Right kidney (tissue), 1 donor: ENCODE measurements at regions not wholly inside any gene's neighbourhood (a gene's known extent, or its start where the extent isn't known, plus 50 kb on each side); places are given as distances from the start of the nearest gene placed in this dataset.
"Not testable (repeated sequence)": the region's sequence is repeated elsewhere in the genome, so short reads cannot be mapped to it uniquely, and the experiment has no call there.

Experiments used
- DNase-seq: peaks from one replicate; pipeline ENCODE4 v3.0.0-alpha.2; 2016

GRCh38 chr5:5880077-5880763 lies 457.7 kb downstream of the ICE1 start:
- DNase-seq: no peak

DNA sequence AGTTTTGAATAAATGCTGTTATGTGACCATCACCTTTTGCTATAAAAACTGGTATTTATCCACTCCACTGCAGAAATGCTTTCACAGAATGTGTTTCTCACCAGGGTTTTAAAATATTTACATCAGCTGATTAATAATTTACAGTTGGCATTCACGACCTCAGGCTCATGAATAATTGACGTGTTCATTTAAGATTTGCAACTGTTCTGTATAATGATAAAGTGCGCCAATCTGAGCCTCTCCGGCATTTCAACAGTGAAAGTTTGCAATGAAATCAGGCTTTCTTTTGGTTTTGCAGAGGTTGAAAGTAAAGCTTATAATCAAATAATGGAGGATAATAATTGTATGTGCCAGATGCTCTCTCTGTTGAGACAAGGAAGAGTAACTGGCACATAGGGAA lies 434.9 kb downstream of the ICE1 start:
- no peak for DNase-seq

GRCh38 chr5:5854087-5854486 lies 431.6 kb downstream of the ICE1 start:
- DNase-seq: no peak

- no peak for DNase-seq
Observed at GRCh38 chr5:5838493-5838892, 416.0 kb downstream of the ICE1 start.

GRCh38 chr5:5831622-5832021 lies 409.1 kb downstream of the ICE1 start:
- DNase-seq: not testable (repeated sequence)

GRCh38 chr5:5828619-5829018 lies 406.1 kb downstream of the ICE1 start:
- no peak for DNase-seq

GRCh38 chr5:5826911-5827310 lies 404.4 kb downstream of the ICE1 start:
- no peak for DNase-seq

- no peak for DNase-seq
Observed at GRCh38 chr5:5822729-5823257, 400.3 kb downstream of the ICE1 start.

- no peak for DNase-seq
Observed at GRCh38 chr5:5816960-5817359, 394.5 kb downstream of the ICE1 start.

DNA sequence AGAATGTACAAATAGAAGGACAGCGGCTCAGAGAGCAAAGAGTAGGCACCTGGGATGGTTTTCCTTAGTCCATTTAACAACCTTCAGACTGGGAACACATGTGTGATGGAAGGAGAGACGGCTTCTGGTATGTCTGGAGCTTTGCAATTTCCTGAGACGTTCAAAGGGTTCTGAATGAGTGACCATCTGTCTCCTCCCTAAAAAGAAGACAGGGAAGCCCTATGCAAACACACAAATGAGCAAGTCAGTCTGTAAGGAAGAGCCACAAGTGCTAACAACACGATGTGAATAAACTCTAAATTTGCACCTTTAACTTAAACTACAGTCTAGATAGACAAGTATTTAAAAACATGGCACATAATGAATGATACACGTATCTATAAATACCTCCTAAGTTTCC lies 391.0 kb downstream of the ICE1 start:
- no peak for DNase-seq

DNA sequence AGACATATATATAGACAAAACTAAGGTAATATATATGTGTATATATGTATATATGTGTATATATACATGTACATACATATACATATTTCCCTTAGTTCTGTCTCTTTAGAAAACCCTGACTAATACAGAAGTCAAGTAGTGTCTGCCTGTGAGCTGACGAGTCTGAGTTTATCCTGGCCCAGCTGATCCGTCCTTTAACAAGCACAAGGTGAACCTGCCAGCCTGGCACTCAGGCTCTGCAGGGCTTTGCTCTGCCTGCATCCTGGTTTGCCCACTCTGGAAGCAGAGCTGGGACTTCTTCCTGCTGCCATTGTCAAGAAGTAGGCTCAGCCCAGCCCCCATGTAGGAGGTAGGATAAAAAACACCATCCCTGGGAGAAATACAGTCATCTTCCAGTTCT lies 388.0 kb downstream of the ICE1 start:
- no peak for DNase-seq

GRCh38 chr5:5805916-5806315 lies 383.4 kb downstream of the ICE1 start:
- DNase-seq: no peak

DNA sequence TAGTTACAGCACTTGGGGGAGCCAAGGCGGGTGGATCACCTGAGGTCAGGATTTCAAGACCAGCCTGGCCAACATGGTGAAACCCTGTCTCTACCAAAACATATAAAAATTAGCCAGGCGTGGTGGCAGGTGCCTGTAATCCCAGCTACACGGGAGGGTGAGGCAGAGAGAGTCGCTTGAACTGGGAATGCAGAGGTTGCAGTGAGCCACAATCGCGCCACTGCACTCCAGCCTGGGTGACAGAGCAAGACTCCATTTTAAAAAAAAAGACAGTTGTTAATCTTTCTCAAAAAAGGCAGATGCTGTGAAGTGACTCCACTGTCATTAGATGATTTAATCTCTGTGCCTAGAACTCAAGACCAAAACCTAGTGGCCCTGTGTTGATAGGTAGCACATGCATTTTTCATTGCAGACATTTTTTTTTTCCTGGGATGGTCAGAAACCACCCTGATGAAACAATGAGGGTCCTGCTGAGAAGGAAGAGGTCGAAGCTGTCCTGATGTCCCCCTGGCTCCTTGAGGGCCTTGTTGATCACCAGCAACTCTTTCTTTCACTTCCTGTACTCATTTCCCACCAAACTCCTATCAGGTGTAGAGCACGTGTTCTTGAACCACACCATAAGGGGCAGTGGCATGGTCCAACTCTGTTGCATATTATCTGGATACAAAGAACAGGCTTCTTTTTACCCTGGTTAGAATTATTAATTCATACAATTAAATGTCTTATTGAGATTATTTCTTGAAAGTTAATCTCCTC lies 382.2 kb downstream of the ICE1 start:
- no peak for DNase-seq

DNA sequence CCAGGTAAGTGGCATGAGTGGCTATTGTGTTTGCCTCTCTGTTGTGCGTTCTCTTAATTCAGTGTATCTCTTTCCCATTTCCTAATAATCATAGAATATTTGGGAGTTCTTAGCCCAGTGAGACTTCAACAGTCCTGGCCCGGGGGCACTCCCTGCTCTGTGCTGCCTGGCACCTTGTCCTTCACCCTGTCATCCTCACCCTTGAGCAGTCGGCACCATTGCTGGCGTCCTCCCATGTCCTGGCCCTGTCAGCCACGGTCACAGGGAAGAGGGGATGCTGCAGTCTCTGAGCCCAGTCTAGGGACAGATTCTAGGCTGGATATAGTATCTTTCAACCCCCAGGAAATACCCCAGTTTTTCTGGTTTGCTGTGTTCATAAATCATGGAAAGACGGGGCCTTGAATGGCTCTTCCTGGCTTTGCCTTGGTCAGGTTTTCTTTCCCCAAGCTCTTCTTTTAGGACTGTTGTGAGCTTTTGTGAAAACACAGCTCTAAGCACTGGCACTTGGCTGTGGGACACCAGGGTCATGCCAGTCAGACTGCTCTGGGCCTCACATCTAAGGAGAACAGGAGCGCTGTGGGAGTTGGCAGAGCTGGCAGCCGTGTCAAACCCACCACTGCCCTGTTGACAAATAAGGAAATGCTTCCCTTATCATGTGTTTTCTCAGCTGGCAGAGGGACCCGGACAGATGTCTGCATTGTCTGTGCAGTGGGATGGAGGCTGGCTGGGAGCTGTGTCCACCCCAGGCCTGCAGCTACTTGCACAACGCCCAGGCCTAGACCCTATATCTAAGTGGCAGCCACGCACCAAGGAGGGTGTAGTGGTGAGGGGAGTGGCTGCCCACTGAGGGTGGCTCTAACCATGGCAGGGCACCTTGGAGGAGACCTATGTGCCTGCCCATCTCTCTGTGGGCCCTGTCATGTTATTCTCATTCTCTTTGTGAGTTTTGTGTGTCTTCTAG lies 378.6 kb downstream of the ICE1 start:
- no peak for DNase-seq

GRCh38 chr5:5799826-5800225 lies 377.3 kb downstream of the ICE1 start:
- DNase-seq: no peak

DNA sequence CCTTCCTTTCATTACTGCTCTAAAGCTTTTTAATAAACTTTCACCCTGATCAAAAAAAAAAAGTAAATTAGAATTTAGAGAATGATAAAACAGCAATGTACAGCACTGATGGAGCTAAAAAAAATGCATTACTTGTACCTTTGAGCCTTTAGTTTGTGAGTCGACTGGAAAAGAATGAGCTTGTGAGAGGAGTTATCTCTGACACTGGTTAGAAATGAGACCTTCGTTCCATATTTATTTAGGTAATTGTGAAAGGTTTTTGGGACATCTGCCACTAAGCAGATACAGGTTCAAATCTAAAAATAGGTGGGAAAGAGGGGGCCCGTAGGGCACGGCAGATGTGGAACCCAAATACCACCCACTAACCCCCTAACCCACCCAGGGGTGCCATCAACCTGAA lies 376.8 kb downstream of the ICE1 start:
- no peak for DNase-seq

GRCh38 chr5:5798462-5798861 lies 376.0 kb downstream of the ICE1 start:
- no peak for DNase-seq

- no peak for DNase-seq
Observed at GRCh38 chr5:5798041-5798440, 375.6 kb downstream of the ICE1 start.

DNA sequence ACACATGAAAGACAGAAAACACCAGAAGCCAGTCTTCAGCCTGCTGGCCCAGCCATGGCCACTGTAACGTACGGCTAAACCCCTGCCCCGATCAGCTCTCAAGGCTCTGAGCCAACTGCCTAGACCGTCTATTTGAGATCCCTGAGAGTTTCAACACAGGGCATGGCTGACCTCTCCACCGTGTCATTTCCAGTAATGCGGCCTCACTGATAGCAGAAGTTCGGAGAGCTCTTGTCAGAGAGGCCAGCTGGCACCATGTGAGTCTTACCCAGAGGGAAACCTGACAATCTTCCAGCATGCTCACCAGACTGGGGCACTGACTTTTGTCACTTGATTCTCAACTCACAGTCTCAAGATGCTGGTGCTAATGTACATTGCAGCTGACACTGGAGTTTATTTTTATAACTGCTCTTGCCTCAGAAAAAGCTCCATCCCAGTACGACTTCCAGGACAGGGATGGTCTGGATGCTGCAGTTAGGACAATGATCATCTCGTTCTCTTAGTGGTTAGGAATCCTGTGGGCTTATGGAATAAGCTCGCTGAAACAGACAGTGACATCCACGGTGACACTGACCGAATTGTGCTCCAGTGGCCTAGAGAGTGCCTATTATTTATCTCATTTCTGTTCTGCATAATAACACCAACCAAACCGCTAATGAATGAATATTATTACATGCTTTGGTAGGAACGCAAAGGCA lies 372.7 kb downstream of the ICE1 start:
- no peak for DNase-seq

- DNase-seq: no peak
Observed at GRCh38 chr5:5794118-5794560, 371.7 kb downstream of the ICE1 start.

GRCh38 chr5:5793242-5794117 lies 371.0 kb downstream of the ICE1 start:
- no peak for DNase-seq
